SH-SY5Y (cell line): ENCODE measurements at regions not wholly inside any gene's neighbourhood (a gene's known extent, or its start where the extent isn't known, plus 50 kb on each side); places are given as distances from the start of the nearest gene placed in this dataset.

Source experiments
- GATA2 ChIP-seq: IDR thresholded peaks from 2 replicates; pipeline ENCODE4 v1.6.1; 2011; ENCODE audit warnings: mild to moderate bottlenecking, low read depth, low read length
- GATA3 ChIP-seq: IDR thresholded peaks from 2 replicates; pipeline ENCODE4 v1.6.1; 2011; ENCODE audit warnings: low read depth, mild to moderate bottlenecking, low read length, moderate library complexity

- TF ChIP-seq GATA2 (no peak), GATA3 (no peak)
Measured at GRCh38 chr20:40589581-40589980, 99.5 kb downstream of the MAFB start.
